ENCODE measurements at regions not wholly inside any gene's neighbourhood (a gene's known extent, or its start where the extent isn't known, plus 50 kb on each side); places are given as distances from the start of the nearest gene placed in this dataset.

- no peak for DNase-seq
- TF ChIP-seq POLR2A (IDR thresholded peaks at IDR 0.05) = no peak
- no peak for TF ChIP-seq CTCF (IDR thresholded peaks at IDR 0.05)
- no peaks in the 10 kb centered on the region for H3K4me1 ChIP-seq
- no peaks in the 10 kb centered on the region for H3K9me3 ChIP-seq
- H3K4me3 ChIP-seq = no peak overlapping the region
- no peaks in the 10 kb centered on the region for H3K27me3 ChIP-seq
- H3K27ac ChIP-seq = peak overlapping the region in 1 of 4 donors; percentile 9
- no peaks in the 10 kb centered on the region for H3K36me3 ChIP-seq
These were observed 497.7 kb upstream of the THBS1 start for GRCh38 chr15:39083213-39083612.

GRCh38 chr15:39084674-39085530 lies 496.0 kb upstream of the THBS1 start:
- no peaks in the 10 kb centered on the region for H3K36me3 ChIP-seq
- no peaks in the 10 kb centered on the region for H3K27me3 ChIP-seq
- H3K9me3 ChIP-seq = no peaks in the 10 kb centered on the region
- TF ChIP-seq CTCF (IDR thresholded peaks at IDR 0.05) (no peak), POLR2A (IDR thresholded peaks at IDR 0.05) (no peak)
- DNase-seq = no peak
- H3K4me1 ChIP-seq = no peaks in the 10 kb centered on the region
- no peak overlapping the region for H3K4me3 ChIP-seq
- peak overlapping the region in 2 of 4 donors; percentile 42 to 71 for H3K27ac ChIP-seq

GRCh38 chr15:39086641-39087040 lies 494.2 kb upstream of the THBS1 start:
- H3K4me3 ChIP-seq = no peak overlapping the region
- H3K4me1 ChIP-seq = no peaks in the 10 kb centered on the region
- no peaks in the 10 kb centered on the region for H3K27me3 ChIP-seq
- H3K36me3 ChIP-seq = no peaks in the 10 kb centered on the region
- DNase-seq = no peak
- no peak for TF ChIP-seq POLR2A (IDR thresholded peaks at IDR 0.05)
- no peak for TF ChIP-seq CTCF (IDR thresholded peaks at IDR 0.05)
- no peak overlapping the region for H3K27ac ChIP-seq
- H3K9me3 ChIP-seq = no peaks in the 10 kb centered on the region

GRCh38 chr15:39088156-39088555 lies 492.7 kb upstream of the THBS1 start:
- H3K9me3 ChIP-seq = no peaks in the 10 kb centered on the region
- H3K27me3 ChIP-seq = no peaks in the 10 kb centered on the region
- no peaks in the 10 kb centered on the region for H3K36me3 ChIP-seq
- no peaks in the 10 kb centered on the region for H3K4me1 ChIP-seq
- TF ChIP-seq POLR2A (IDR thresholded peaks at IDR 0.05) = no peak
- no peak for TF ChIP-seq CTCF (IDR thresholded peaks at IDR 0.05)
- no peak for DNase-seq
- H3K4me3 ChIP-seq = no peak overlapping the region
- H3K27ac ChIP-seq = no peak overlapping the region

- Histone ChIP-seq H3K4me1 (no peaks in the 10 kb centered on the region), H3K4me3 (no peak overlapping the region), H3K27me3 (no peaks in the 10 kb centered on the region), H3K9me3 (no peaks in the 10 kb centered on the region), H3K27ac (no peak overlapping the region), H3K36me3 (no peaks in the 10 kb centered on the region)
- no peak for DNase-seq
- TF ChIP-seq CTCF (IDR thresholded peaks at IDR 0.05) (no peak), POLR2A (IDR thresholded peaks at IDR 0.05) (no peak)
These were observed 488.5 kb upstream of the THBS1 start for GRCh38 chr15:39092354-39092753.
